CD1c-positive myeloid dendritic cell (primary cell): ENCODE measurements at regions not wholly inside any gene's neighbourhood (a gene's known extent, or its start where the extent isn't known, plus 50 kb on each side); places are given as distances from the start of the nearest gene placed in this dataset.

Source experiments
- DNase-seq: peaks from one replicate; pipeline ENCODE4 v3.0.0-alpha.2; 2016; ENCODE audit errors: extremely low spot score

GRCh38 chr2:144281476-144281875, 238.4 kb downstream of the ZEB2 start:
- DNase-seq: no peak

GRCh38 chr2:144280009-144280408, 239.9 kb downstream of the ZEB2 start:
- no peak for DNase-seq

GRCh38 chr2:144279165-144279564, 240.8 kb downstream of the ZEB2 start:
- no peak for DNase-seq

GRCh38 chr2:144277622-144278354, 242.1 kb downstream of the ZEB2 start:
- DNase-seq: no peak

- DNase-seq: no peak
Observed at GRCh38 chr2:144275340-144275739, 244.6 kb downstream of the ZEB2 start.

GRCh38 chr2:144274131-144274530, 245.8 kb downstream of the ZEB2 start:
- DNase-seq: no peak

- DNase-seq: peak; percentile 47
Observed at GRCh38 chr2:144270951-144271350, 249.0 kb downstream of the ZEB2 start.

GRCh38 chr2:144268036-144268678, 251.8 kb downstream of the ZEB2 start:
- DNase-seq: no peak

GRCh38 chr2:144267239-144267638, 252.7 kb downstream of the ZEB2 start:
- no peak for DNase-seq

GRCh38 chr2:144265654-144266053, 254.3 kb downstream of the ZEB2 start:
- DNase-seq: no peak

- DNase-seq: no peak
Observed at GRCh38 chr2:144261966-144262365, 258.0 kb downstream of the ZEB2 start.

GRCh38 chr2:144261336-144261735, 258.6 kb downstream of the ZEB2 start:
- no peak for DNase-seq

GRCh38 chr2:144259332-144259731, 260.6 kb downstream of the ZEB2 start:
- DNase-seq: no peak

- no peak for DNase-seq
Observed at GRCh38 chr2:144258154-144258553, 261.8 kb downstream of the ZEB2 start.

GRCh38 chr2:144256996-144257707, 262.8 kb downstream of the ZEB2 start:
- DNase-seq: no peak

- no peak for DNase-seq
Observed at GRCh38 chr2:144254342-144255235, 265.3 kb downstream of the ZEB2 start.

- DNase-seq: no peak
Observed at GRCh38 chr2:144253743-144254142, 266.2 kb downstream of the ZEB2 start.

- DNase-seq: no peak
Observed at GRCh38 chr2:144252694-144253093, 267.2 kb downstream of the ZEB2 start.

- DNase-seq: peak; percentile 11
Observed at GRCh38 chr2:144249035-144249637, 270.8 kb downstream of the ZEB2 start.

GRCh38 chr2:144248350-144249034, 271.4 kb downstream of the ZEB2 start:
- no peak for DNase-seq

GRCh38 chr2:144244938-144245337, 275.0 kb downstream of the ZEB2 start:
- DNase-seq: no peak
